MM.1S (cell line): ENCODE measurements at regions not wholly inside any gene's neighbourhood (a gene's known extent, or its start where the extent isn't known, plus 50 kb on each side); places are given as distances from the start of the nearest gene placed in this dataset.

Source experiments
- DNase-seq: peaks from one replicate; pipeline ENCODE4 v3.0.0-alpha.2; 2015
- H2AFZ ChIP-seq: fragments of 300-600 bp; sonication (generic); 2 replicates; pipeline ENCODE4 v1.6.0; 2016; ENCODE audit warnings: antibody characterized with exemption, low read length
- H3F3A ChIP-seq: fragments of 300-600 bp; sonication (generic); 2 replicates; pipeline ENCODE4 v1.6.1; 2016; ENCODE audit warnings: mild to moderate bottlenecking, antibody characterized with exemption, low read length, moderate library complexity, mixed read lengths; ENCODE audit not compliant: insufficient read depth
- H3K27ac ChIP-seq: fragments of 300-600 bp; sonication (generic); 2 replicates; pipeline ENCODE4 v1.5.1; 2016; ENCODE audit warnings: mild to moderate bottlenecking, low read length
- H3K27me3 ChIP-seq: fragments of 300-600 bp; sonication (generic); replicated peaks from 2 replicates; pipeline ENCODE4 v1.6.0; 2016; ENCODE audit warnings: low read length; ENCODE audit not compliant: insufficient read depth
- H3K36me3 ChIP-seq: fragments of 300-600 bp; sonication (generic); replicated peaks from 2 replicates; pipeline ENCODE4 v1.6.1; 2016; ENCODE audit warnings: mild to moderate bottlenecking, low read length, mixed read lengths; ENCODE audit not compliant: insufficient read depth
- H3K4me1 ChIP-seq: fragments of 300-600 bp; sonication (generic); 2 replicates; pipeline ENCODE4 v1.6.1; 2016; ENCODE audit warnings: low read length, mixed read lengths
- H3K4me2 ChIP-seq: fragments of 300-600 bp; sonication (generic); 2 replicates; pipeline ENCODE4 v1.6.0; 2016; ENCODE audit warnings: low read depth, low read length
- H3K4me3 ChIP-seq: fragments of 300-600 bp; sonication (generic); 2 replicates; pipeline ENCODE4 v1.5.1; 2016; ENCODE audit warnings: low read length, mixed read lengths
- H3K79me2 ChIP-seq: fragments of 300-600 bp; sonication (generic); 2 replicates; pipeline ENCODE4 v1.6.1; 2016; ENCODE audit warnings: mixed run types, low read length, mixed read lengths
- H3K9ac ChIP-seq: fragments of 300-600 bp; sonication (generic); 2 replicates; pipeline ENCODE4 v1.6.1; 2016; ENCODE audit warnings: low read length, mixed read lengths
- H3K9me2 ChIP-seq: fragments of 300-600 bp; sonication (generic); replicated peaks from 2 replicates; pipeline ENCODE4 v1.6.1; 2016; ENCODE audit warnings: mild to moderate bottlenecking, low read length, mixed read lengths; ENCODE audit not compliant: insufficient read depth
- H3K9me3 ChIP-seq: fragments of 300-600 bp; sonication (generic); replicated peaks from 2 replicates; pipeline ENCODE4 v1.6.1; 2016; ENCODE audit warnings: mild to moderate bottlenecking, low read length, mixed read lengths; ENCODE audit not compliant: insufficient read depth
- H4K20me1 ChIP-seq: fragments of 300-600 bp; sonication (generic); 2 replicates; pipeline ENCODE4 v1.6.1; 2016; ENCODE audit warnings: mild to moderate bottlenecking, low read length, moderate library complexity, mixed read lengths; ENCODE audit not compliant: insufficient read depth
- EZH2 ChIP-seq: fragments of 300-600 bp; sonication (generic); optimal IDR thresholded peaks from 2 replicates; pipeline ENCODE3; 2017; ENCODE audit warnings: low read depth, mild to moderate bottlenecking, antibody characterized with exemption, low read length, mixed read lengths
- EZH2phosphoT487 ChIP-seq: fragments of 300-600 bp; sonication (generic); IDR thresholded peaks from 2 replicates; pipeline ENCODE4 v1.6.1; 2018; ENCODE audit warnings: antibody characterized with exemption, low read length
- TF ChIP-seq, protein P1 (sequence below): fragments of 300-600 bp; sonication (generic); IDR thresholded peaks from 2 replicates; pipeline ENCODE4 v1.5.1; 2016; ENCODE audit warnings: antibody characterized with exemption, low read length, mixed read lengths

DNA sequence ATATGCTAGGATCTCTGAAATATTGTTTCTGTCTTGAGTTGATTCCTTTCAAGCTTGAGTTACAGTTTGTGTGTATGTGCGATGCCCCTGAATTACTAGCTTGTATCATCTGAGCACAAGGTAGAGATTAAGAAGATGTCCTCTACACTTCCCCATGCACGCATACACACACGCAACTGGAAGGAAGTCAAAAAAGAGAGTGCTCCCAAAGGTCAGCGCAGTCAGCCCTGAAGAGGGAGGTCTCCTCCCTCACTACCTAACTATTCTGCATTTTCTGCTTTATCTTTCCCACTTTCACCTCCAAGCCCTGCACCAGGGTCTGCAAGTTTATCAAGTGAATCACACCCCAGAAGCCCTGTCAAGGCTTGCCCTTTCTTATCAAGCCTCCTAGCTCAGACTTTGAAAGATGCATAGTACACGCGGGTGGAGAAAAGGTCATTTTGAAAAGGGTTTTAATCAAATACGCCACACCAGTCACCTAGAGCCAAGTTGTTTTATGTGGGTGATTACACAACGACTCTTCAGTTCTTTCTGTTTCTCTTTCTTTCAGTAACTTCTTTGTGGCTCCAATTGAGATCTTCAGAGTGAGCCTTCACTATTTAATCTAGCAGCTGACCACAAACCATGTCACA lies 127.7 kb downstream of the ASB9 start:
- H3K79me2 ChIP-seq, result no peaks in the 10 kb centered on the region
- H3F3A ChIP-seq, result no peaks in the 10 kb centered on the region
- no peaks in the 10 kb centered on the region for H3K9me2 ChIP-seq
- no peak overlapping the region for H2AFZ ChIP-seq
- no peaks in the 10 kb centered on the region for H3K9me3 ChIP-seq
- H3K27ac ChIP-seq, result no peak overlapping the region
- H3K27me3 ChIP-seq, result no peaks in the 10 kb centered on the region
- H3K4me3 ChIP-seq, result no peak overlapping the region
- no peaks in the 10 kb centered on the region for H3K4me1 ChIP-seq
- H4K20me1 ChIP-seq, result no peaks in the 10 kb centered on the region
- H3K4me2 ChIP-seq, result no peak overlapping the region
- H3K9ac ChIP-seq, result no peak overlapping the region
- no peaks in the 10 kb centered on the region for H3K36me3 ChIP-seq
- TF ChIP-seq EZH2 (no peak), EZH2phosphoT487 (no peak)
- TF ChIP-seq, protein P1, sequence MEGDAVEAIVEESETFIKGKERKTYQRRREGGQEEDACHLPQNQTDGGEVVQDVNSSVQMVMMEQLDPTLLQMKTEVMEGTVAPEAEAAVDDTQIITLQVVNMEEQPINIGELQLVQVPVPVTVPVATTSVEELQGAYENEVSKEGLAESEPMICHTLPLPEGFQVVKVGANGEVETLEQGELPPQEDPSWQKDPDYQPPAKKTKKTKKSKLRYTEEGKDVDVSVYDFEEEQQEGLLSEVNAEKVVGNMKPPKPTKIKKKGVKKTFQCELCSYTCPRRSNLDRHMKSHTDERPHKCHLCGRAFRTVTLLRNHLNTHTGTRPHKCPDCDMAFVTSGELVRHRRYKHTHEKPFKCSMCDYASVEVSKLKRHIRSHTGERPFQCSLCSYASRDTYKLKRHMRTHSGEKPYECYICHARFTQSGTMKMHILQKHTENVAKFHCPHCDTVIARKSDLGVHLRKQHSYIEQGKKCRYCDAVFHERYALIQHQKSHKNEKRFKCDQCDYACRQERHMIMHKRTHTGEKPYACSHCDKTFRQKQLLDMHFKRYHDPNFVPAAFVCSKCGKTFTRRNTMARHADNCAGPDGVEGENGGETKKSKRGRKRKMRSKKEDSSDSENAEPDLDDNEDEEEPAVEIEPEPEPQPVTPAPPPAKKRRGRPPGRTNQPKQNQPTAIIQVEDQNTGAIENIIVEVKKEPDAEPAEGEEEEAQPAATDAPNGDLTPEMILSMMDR, result no peak
- DNase-seq, result no peak

DNA sequence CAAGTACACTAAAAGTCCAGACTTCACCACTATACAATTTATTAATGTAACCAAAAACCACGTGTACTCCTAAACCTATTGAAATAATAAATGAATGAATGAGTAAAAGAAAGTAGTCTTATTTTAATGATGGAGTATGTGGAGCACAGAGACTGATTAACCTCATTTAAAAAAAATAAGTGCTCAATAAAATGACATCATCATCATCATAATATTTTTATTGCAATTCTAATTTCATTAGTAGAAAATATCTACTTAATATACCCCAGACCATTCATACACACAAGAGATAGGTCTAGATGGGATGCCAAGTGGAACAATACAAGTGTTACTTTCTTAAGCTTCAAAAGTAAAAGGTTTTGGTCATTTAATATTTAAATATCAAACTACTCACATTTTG lies 133.1 kb downstream of the ASB9 start:
- Histone ChIP-seq H4K20me1 (no peaks in the 10 kb centered on the region), H3K4me2 (no peak overlapping the region), H3K27ac (no peak overlapping the region), H3K4me3 (no peak overlapping the region), H3K79me2 (no peaks in the 10 kb centered on the region), H3K36me3 (no peaks in the 10 kb centered on the region), H3K9me2 (no peaks in the 10 kb centered on the region), H3K9ac (no peak overlapping the region), H3F3A (no peaks in the 10 kb centered on the region), H2AFZ (no peak overlapping the region), H3K27me3 (no peaks in the 10 kb centered on the region), H3K4me1 (no peaks in the 10 kb centered on the region), H3K9me3 (no peaks in the 10 kb centered on the region)
- DNase-seq, result no peak
- TF ChIP-seq EZH2phosphoT487 (no peak), EZH2 (no peak)
- TF ChIP-seq, protein P1, result no peak

DNA sequence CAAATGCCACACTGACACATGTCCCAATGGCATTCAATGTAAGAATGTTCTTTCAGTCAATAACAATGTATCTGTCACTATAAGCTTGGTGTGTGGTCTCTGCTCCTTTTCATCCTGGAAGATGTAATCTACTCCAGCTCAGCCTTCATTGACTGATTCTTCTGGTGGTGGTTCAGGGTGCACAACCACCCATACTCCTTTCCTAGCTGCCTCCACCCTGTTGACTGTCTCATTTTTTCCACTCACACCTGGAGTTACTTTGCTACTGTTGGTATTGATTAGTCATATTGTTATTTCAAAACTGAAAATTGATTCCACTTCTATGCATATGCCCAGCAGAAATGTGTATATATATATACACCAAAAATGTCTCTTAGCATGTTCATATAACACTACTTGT lies 140.5 kb downstream of the ASB9 start:
- H3K4me2 ChIP-seq, result no peak overlapping the region
- TF ChIP-seq, protein P1, result no peak
- H4K20me1 ChIP-seq, result no peaks in the 10 kb centered on the region
- no peak overlapping the region for H2AFZ ChIP-seq
- no peak for DNase-seq
- no peak overlapping the region for H3K27ac ChIP-seq
- H3K9ac ChIP-seq, result no peak overlapping the region
- H3F3A ChIP-seq, result no peaks in the 10 kb centered on the region
- H3K36me3 ChIP-seq, result no peaks in the 10 kb centered on the region
- no peaks in the 10 kb centered on the region for H3K9me3 ChIP-seq
- H3K4me1 ChIP-seq, result no peaks in the 10 kb centered on the region
- no peaks in the 10 kb centered on the region for H3K79me2 ChIP-seq
- no peaks in the 10 kb centered on the region for H3K27me3 ChIP-seq
- H3K9me2 ChIP-seq, result no peaks in the 10 kb centered on the region
- no peak overlapping the region for H3K4me3 ChIP-seq
